ENCODE measurements at regions not wholly inside any gene's neighbourhood (a gene's known extent, or its start where the extent isn't known, plus 50 kb on each side); places are given as distances from the start of the nearest gene placed in this dataset.

- no peak for TF ChIP-seq CTCF (IDR thresholded peaks at IDR 0.05)
- no peak for TF ChIP-seq POLR2AphosphoS5 (IDR thresholded peaks at IDR 0.05)
Observed at GRCh38 chr1:208654241-208654640, 410.1 kb upstream of the PLXNA2 start.
